ENCODE measurements at regions not wholly inside any gene's neighbourhood (a gene's known extent, or its start where the extent isn't known, plus 50 kb on each side); places are given as distances from the start of the nearest gene placed in this dataset.

DNA sequence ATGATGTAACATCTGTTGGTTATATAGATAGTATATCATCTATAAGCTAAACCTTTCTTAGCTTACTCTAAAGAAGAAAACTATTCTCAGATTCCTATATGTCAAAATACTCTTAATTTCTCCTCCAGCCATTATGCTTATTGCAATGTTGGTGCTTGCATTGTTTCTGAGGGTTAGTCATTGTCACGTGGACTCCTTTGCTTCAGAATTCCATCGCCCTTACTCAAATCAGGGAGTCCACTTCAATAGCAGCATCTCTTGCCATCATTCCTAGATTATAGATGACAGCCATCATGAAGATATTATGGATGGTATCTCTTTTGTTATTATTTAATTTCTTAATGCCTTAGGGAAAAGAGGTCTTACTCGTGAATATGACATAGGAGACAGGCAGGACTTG lies 776.1 kb downstream of the TENT5A start:
- Histone ChIP-seq H3K27me3 (replicated peaks; ENCODE audit: insufficient read depth) (no peaks in the 10 kb centered on the region), H3K4me1 (replicated peaks) (no peaks in the 10 kb centered on the region), H3K4me3 (no peak overlapping the region), H3K27ac (no peak overlapping the region), H3K9me3 (no peaks in the 10 kb centered on the region), H3K36me3 (no peaks in the 10 kb centered on the region)
- intact Hi-C loops (cut with DNase I) = no loop called here
- DNase-seq (ENCODE audit: low spot score) = no peak
- WGBS = 86% methylated on average over 3 of the region's 3 CpGs
- no peak for TF ChIP-seq POLR2AphosphoS5 (IDR thresholded peaks at IDR 0.05)
- no peak for TF ChIP-seq POLR2A (IDR thresholded peaks at IDR 0.05)
- no peak for TF ChIP-seq CTCF (IDR thresholded peaks at IDR 0.05)

GRCh38 chr6:80974579-80974978 lies 777.9 kb downstream of the TENT5A start:
- intact Hi-C loops (cut with DNase I) = no loop called here
- 93% methylated on average over 2 of the region's 2 CpGs for WGBS
- no peak for DNase-seq (ENCODE audit: low spot score)
- H3K4me1 ChIP-seq (replicated peaks) = no peaks in the 10 kb centered on the region
- H3K27ac ChIP-seq = no peak overlapping the region
- no peaks in the 10 kb centered on the region for H3K9me3 ChIP-seq
- H3K36me3 ChIP-seq = no peaks in the 10 kb centered on the region
- H3K4me3 ChIP-seq = no peak overlapping the region
- no peaks in the 10 kb centered on the region for H3K27me3 ChIP-seq (replicated peaks; ENCODE audit: insufficient read depth)
- TF ChIP-seq CTCF (IDR thresholded peaks at IDR 0.05) (no peak), POLR2A (IDR thresholded peaks at IDR 0.05) (no peak), POLR2AphosphoS5 (IDR thresholded peaks at IDR 0.05) (no peak)

- DNase-seq (ENCODE audit: low spot score) = no peak
- intact Hi-C loops (cut with DNase I) = no loop called here
- H3K27ac ChIP-seq = no peak overlapping the region
- TF ChIP-seq POLR2A (IDR thresholded peaks at IDR 0.05) (no peak), POLR2AphosphoS5 (IDR thresholded peaks at IDR 0.05) (no peak), CTCF (IDR thresholded peaks at IDR 0.05) (no peak)
- H3K4me3 ChIP-seq = no peak overlapping the region
- H3K27me3 ChIP-seq (replicated peaks; ENCODE audit: insufficient read depth) = no peaks in the 10 kb centered on the region
- H3K9me3 ChIP-seq = no peaks in the 10 kb centered on the region
- H3K36me3 ChIP-seq = no peaks in the 10 kb centered on the region
- H3K4me1 ChIP-seq (replicated peaks) = no peaks in the 10 kb centered on the region
These were observed 783.0 kb downstream of the TENT5A start for GRCh38 chr6:80969439-80969838.

DNA sequence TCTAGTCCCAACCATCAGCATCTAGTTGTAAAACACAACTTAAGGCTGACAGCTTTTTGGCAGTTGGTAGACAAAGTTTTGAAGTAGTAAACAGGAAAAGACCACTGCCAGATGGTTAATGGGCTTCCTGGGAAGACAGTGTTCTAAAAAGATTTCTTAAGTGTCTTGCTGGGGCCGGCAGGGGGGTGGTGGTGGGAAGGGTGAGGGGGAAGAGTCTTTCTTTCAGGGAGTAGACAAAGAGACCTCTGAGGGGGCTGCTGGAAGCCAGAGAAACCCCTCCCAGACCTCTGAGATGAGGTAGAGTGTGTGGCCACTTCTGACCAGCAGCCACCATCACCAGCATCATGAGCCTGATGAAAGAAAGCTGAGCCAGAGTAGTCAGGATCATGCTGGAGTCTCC lies 784.9 kb downstream of the TENT5A start:
- intact Hi-C loops (cut with DNase I) = no loop called here
- Histone ChIP-seq H3K27ac (no peak overlapping the region), H3K27me3 (replicated peaks; ENCODE audit: insufficient read depth) (no peaks in the 10 kb centered on the region), H3K4me1 (replicated peaks) (no peaks in the 10 kb centered on the region), H3K4me3 (no peak overlapping the region), H3K9me3 (no peaks in the 10 kb centered on the region), H3K36me3 (no peaks in the 10 kb centered on the region)
- 29% methylated on average over 1 of the region's 1 CpG for WGBS
- TF ChIP-seq CTCF (IDR thresholded peaks at IDR 0.05) = no peak
- no peak for TF ChIP-seq POLR2A (IDR thresholded peaks at IDR 0.05)
- TF ChIP-seq POLR2AphosphoS5 (IDR thresholded peaks at IDR 0.05) = no peak
- no peak for DNase-seq (ENCODE audit: low spot score)

GRCh38 chr6:80962382-80962781 lies 790.1 kb downstream of the TENT5A start:
- no peaks in the 10 kb centered on the region for H3K4me1 ChIP-seq (replicated peaks)
- no peak overlapping the region for H3K27ac ChIP-seq
- H3K36me3 ChIP-seq = no peaks in the 10 kb centered on the region
- H3K27me3 ChIP-seq (replicated peaks; ENCODE audit: insufficient read depth) = no peaks in the 10 kb centered on the region
- no peak for DNase-seq (ENCODE audit: low spot score)
- H3K9me3 ChIP-seq = no peaks in the 10 kb centered on the region
- TF ChIP-seq POLR2A (IDR thresholded peaks at IDR 0.05) (no peak), CTCF (IDR thresholded peaks at IDR 0.05) (no peak), POLR2AphosphoS5 (IDR thresholded peaks at IDR 0.05) (no peak)
- intact Hi-C loops (cut with DNase I) = no loop called here
- H3K4me3 ChIP-seq = no peak overlapping the region

Measured in prostate gland (tissue), 2 donors.